GM23248 (cell line): ENCODE measurements at regions not wholly inside any gene's neighbourhood (a gene's known extent, or its start where the extent isn't known, plus 50 kb on each side); places are given as distances from the start of the nearest gene placed in this dataset.

Experiments
- EZH2 ChIP-seq: fragments of 200-600 bp; sonication (generic); IDR thresholded peaks from 2 replicates; pipeline ENCODE4 v1.6.1; 2018; ENCODE audit warnings: antibody characterized with exemption, mild to moderate bottlenecking; ENCODE audit not compliant: insufficient read depth, poor library complexity, severe bottlenecking
- EZH2phosphoT487 ChIP-seq: fragments of 200-600 bp; sonication (generic); IDR thresholded peaks from 2 replicates; pipeline ENCODE4 v1.6.1; 2018; ENCODE audit warnings: antibody characterized with exemption, moderate library complexity, mild to moderate bottlenecking, low read depth; ENCODE audit not compliant: insufficient read depth

- TF ChIP-seq EZH2 (no peak), EZH2phosphoT487 (no peak)
Observed at GRCh38 chr2:136325844-136326331, 207.9 kb upstream of the CXCR4 start.
